GM19035 (cell line): ENCODE measurements at regions not wholly inside any gene's neighbourhood (a gene's known extent, or its start where the extent isn't known, plus 50 kb on each side); places are given as distances from the start of the nearest gene placed in this dataset.
"Not testable (repeated sequence)": the region's sequence is repeated elsewhere in the genome, so short reads cannot be mapped to it uniquely, and the experiment has no call there.

ENCODE experiments used
- ATAC-seq: cut with Tn5 transposase; IDR thresholded peaks from one replicate; pipeline ENCODE4 v1.9.1; 2021; ENCODE audit not compliant: unreplicated experiment

- no peak for ATAC-seq
These were observed 489.6 kb downstream of the TNS3 start for GRCh38 chr7:47092336-47092735.

GRCh38 chr7:47091141-47091540 lies 490.8 kb downstream of the TNS3 start:
- ATAC-seq = no peak

GRCh38 chr7:47089461-47089860 lies 492.4 kb downstream of the TNS3 start:
- ATAC-seq = no peak

DNA sequence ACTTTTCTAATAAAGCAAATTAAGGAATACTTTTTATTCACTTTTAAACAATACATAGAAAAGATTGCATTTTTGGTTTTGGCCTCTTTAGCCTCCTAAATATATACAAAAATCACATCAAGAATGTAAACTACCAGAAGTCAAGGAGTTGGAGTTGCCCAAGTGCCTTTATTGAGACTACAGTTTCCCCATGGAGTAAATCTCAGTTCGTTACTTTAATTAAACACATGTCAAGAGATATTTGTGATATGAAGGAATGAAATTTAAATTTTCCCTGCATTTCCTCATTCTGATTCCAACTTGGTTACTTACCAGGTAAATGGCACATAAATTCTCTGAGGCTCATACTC lies 492.9 kb downstream of the TNS3 start:
- no peak for ATAC-seq

DNA sequence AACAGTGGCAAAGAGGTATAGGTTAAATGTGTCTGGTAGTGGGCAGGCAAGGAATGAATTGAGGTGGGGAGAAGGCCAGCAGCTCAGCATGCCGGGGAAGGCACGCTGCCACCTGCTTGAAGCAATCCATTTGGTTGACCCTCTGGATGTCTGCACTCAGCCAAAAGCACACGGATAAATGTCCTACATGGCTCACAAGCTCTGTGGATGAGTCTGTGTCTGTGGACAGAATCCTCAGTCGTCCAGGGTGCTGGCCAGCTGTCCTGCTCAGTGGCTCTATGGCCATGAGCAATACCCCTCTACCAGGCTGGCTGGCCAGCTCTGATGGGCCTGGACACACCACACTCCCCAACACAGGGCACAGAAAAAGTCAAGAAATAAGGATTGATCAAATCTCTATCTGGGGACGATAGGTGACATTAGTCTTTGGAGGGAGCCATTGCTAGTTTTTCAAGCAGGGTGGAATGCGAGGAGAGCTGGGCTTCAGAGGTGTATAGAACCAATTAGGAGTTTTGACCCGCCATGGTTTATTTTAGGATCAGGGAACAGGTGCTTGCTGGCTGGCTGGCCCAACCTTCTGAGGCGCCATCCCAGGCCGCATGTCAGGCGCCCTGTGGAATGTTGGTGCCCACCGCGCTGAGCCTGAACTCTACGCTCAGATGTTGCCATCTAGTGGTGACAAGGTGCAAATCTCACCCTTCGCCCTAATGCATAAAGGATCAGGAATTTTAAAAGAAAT lies 493.4 kb downstream of the TNS3 start:
- ATAC-seq = no peak

DNA sequence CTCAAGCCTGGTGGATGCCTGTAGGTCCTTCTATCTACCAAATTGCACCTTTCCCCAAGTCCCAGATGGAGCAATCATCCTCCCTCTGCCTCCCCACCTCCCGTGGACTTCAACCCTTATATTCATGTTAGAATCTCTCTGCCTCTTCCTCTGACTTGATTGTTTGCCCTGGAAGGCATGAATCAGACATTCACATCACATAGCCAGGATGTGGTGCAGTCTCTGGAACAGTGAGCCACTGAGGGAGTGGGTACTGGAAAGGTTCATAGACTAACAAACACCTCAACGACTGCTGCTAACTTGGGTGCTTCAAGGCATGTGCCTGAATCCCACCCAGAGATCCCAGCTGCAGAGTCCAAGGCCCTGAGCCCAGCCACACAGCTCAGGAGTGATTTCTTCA lies 494.0 kb downstream of the TNS3 start:
- ATAC-seq = no peak

- no peak for ATAC-seq
These were observed 496.2 kb downstream of the TNS3 start for GRCh38 chr7:47085491-47086275.

DNA sequence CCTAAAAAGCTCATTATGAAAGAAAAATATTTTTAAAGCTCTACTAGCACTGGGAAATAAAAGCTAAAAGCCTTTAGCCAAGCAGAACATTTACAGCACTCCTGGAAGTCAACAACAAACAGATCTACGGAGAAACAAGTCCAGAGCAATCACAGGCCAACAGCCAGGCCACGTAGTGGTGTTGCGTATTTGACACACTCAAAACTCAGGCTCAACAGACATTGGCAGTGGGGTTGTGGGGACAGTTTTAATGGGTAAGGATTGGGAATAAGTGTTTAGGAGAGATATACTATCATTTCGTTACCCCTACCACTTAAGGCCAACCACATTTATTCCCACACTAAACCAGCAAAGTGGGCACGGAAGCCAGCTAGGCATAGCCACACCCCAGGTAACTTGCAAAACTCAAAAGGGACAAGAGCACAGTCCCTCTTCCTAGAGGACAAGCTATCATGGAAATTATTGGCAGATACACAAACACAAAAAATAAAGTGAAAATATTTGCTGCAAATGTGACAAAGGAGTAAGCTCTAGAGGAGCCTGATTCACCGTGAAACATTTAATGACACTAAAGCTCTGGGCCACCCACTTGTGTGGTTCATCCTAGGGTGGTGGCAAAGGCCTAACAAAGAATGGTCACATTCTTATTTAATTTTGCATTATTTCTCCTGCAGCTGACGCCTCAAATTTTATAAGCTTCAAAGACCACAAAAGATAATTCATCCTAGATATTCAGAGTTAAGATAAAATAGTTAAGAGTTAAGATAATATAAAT lies 498.2 kb downstream of the TNS3 start:
- no peak for ATAC-seq

DNA sequence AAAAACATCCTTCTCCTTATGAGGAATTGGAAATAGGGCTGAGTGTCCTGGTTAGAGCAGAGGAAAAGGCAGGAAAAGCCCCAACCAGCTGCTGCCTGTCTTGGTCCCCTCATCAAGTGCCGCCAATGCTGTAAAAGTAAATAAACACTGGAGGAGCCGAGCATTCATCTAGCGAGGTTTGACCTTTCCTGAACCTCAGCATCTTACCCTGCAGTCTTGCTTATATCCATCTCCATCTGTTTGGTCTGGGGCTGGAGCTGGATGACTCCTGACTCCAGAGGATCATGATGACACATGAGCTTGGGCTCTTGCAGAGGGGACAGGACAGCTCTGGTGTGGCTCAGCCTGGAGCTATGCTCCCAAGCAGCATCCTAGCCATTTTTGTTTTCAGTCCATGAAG lies 501.1 kb downstream of the TNS3 start:
- no peak for ATAC-seq

- ATAC-seq = no peak
These were observed 503.7 kb downstream of the TNS3 start for GRCh38 chr7:47078241-47078640.

DNA sequence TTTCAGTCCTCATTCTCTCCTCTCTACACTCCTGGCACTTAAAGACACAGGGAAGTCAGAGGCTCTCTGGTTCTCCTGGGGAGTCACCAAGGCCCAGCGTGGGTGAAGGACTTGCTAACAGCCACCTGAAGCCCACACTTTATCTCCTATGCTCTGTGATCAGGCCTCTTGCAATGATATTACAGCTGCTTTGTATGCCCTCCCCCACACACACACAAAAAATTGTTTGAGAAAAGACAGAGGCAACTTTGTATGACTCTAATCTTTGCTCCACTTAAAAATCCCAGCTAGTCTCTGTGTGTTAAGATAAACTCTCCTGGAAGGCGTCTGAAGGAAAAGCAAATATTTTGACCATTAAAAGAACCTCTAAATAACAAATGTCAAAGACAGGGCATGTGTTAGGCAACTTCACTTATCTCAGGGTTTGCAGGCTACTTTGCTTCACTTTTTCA lies 507.2 kb downstream of the TNS3 start:
- ATAC-seq = no peak

DNA sequence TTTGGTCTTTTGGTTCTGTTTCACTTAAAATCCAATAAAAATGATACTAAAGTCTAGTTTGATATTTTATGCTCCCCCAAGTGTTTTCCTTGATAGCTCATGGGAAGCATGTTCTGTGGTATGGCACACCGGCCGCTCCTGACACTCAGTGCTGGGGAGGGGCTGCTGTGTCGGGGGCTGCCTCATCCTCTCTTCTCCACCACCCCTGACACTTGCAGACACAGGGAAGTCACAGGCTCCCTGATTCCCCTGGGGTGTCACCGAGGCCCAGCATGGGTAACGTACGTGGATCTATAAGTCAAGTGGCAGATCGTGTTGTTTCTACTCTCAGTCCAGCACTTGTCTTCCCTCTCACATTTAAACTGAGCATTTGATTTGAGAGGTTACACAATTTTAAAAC lies 508.6 kb downstream of the TNS3 start:
- ATAC-seq = no peak

DNA sequence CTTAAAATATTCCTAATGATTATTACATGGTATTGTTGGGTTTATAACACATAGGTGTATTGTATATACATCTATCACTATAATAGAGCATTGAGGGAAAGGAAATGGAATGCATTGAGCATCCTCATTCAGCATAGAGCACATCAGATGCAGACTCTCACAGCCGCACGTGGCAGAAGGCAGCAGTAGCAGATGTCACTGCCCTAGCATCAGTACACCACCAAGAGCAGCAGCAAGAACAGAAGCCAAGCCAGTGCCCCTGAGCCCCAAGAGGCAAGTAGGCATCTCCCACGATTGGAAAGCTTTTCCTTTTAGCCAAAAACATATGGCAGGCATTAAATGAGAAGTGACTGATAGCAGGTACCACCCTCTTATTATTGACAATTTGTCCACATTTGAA lies 510.0 kb downstream of the TNS3 start:
- ATAC-seq = no peak

- no peak for ATAC-seq
These were observed 512.4 kb downstream of the TNS3 start for GRCh38 chr7:47069385-47070076.

DNA sequence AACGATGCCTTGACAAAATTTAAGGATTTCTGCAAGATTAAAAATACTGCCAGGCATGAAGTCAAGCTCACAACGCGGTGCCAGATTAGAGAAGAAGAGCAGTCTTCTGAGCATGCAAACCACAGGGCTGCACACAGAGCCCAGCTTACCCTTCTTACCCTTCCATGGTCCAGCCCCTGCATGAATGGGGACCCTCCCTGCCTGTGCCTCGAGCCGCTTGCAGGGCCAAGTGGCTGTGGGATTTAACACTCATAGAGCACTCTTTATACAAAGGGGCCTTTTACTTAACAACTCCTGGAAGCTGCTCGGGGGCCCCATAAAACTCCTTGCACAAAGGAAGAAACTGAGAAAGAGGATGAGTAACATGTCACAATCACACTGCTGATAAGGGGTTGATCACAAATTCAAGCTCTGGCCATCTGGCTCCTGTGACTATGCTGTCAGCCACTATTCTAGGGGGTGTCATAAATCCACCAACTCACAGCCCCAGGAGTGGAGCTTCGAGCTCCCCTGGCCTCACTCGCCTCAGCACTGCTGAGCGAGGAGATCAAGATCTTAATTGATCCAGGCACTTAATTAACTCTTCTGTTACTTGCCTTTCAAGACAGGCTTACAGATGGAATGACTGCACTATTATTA lies 514.8 kb downstream of the TNS3 start:
- ATAC-seq = no peak

DNA sequence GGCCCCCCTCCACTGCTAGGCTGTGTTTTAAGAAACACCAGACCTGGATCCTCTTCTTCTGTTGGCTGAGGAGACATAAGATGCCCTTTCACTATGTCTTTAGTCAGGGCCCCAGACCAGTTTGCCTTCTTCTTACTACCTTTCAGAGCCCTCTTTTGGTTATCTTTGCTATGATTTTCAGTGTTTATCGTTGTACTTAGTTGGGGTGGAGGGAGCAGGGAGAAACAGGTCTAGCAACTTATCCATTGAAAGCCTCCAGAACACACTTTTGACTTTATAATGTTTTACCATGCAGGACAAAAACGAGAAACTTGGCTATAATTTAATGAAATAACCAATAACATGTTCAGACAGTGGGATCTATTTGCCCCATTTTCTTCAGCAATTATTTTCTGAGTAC lies 525.2 kb downstream of the TNS3 start:
- no peak for ATAC-seq

GRCh38 chr7:47052541-47053208 lies 529.2 kb downstream of the TNS3 start:
- not testable (repeated sequence) for ATAC-seq

DNA sequence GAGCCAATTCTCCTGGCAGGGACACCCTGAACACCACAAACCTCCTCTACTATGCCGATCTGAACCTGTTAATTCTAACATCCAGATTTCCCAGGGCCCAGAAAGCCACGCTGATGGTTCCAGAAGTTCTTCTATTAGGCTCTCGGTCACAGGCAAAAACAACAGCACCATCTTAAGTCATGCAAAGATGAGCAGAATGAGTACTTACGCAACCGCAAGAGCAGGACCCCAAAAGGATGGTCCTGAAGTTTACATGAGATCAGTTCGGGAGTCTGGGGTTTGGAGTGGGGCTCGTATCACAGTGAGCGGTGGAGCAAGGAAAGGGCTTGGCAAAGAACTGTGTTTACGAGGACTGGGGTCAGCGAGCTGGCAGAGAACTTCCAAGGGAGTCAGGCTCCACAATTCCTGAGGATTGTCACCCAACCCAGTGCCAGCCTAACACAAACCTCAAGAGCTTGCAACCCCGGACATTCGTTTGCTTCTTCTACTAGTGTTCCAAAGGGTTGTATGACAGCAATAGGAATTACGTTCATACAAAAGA lies 532.6 kb downstream of the TNS3 start:
- ATAC-seq = no peak

GRCh38 chr7:47047384-47047783 lies 534.5 kb downstream of the TNS3 start:
- ATAC-seq = no peak

GRCh38 chr7:47046949-47047348 lies 535.0 kb downstream of the TNS3 start:
- no peak for ATAC-seq
